Pons (tissue), 1 donor: ENCODE measurements at regions not wholly inside any gene's neighbourhood (a gene's known extent, or its start where the extent isn't known, plus 50 kb on each side); places are given as distances from the start of the nearest gene placed in this dataset.

Experiments
- DNase-seq: peaks from one replicate; pipeline ENCODE4 v3.0.0-alpha.2; 2016; ENCODE audit warnings: low spot score

- no peak for DNase-seq
Observed at GRCh38 chr5:2989517-2989916, 238.0 kb upstream of the IRX2 start.

- DNase-seq = no peak
Observed at GRCh38 chr5:2986301-2986700, 234.8 kb upstream of the IRX2 start.

- no peak for DNase-seq
Observed at GRCh38 chr5:2985718-2986117, 234.2 kb upstream of the IRX2 start.

GRCh38 chr5:2983583-2984300 lies 232.3 kb upstream of the IRX2 start:
- DNase-seq = no peak

GRCh38 chr5:2981652-2982051 lies 230.2 kb upstream of the IRX2 start:
- DNase-seq = no peak

GRCh38 chr5:2981035-2981434 lies 229.6 kb upstream of the IRX2 start:
- DNase-seq = no peak

GRCh38 chr5:2960294-2960693 lies 208.8 kb upstream of the IRX2 start:
- DNase-seq = no peak

GRCh38 chr5:2958976-2959375 lies 207.5 kb upstream of the IRX2 start:
- DNase-seq = no peak

- DNase-seq = no peak
Observed at GRCh38 chr5:2948875-2949274, 197.4 kb upstream of the IRX2 start.

- DNase-seq = no peak
Observed at GRCh38 chr5:2946315-2946714, 194.8 kb upstream of the IRX2 start.

- no peak for DNase-seq
Observed at GRCh38 chr5:2936413-2936812, 184.9 kb upstream of the IRX2 start.

GRCh38 chr5:2929779-2930178 lies 178.3 kb upstream of the IRX2 start:
- no peak for DNase-seq

GRCh38 chr5:2921651-2922050 lies 170.2 kb upstream of the IRX2 start:
- no peak for DNase-seq

- DNase-seq = no peak
Observed at GRCh38 chr5:2921176-2921575, 169.7 kb upstream of the IRX2 start.

GRCh38 chr5:2920312-2920711 lies 168.8 kb upstream of the IRX2 start:
- DNase-seq = no peak

- DNase-seq = no peak
Observed at GRCh38 chr5:2919310-2920018, 168.0 kb upstream of the IRX2 start.

GRCh38 chr5:2917524-2917923 lies 166.0 kb upstream of the IRX2 start:
- DNase-seq = no peak

- DNase-seq = no peak
Observed at GRCh38 chr5:2917093-2917492, 165.6 kb upstream of the IRX2 start.

- DNase-seq = no peak
Observed at GRCh38 chr5:2916076-2916682, 164.7 kb upstream of the IRX2 start.

GRCh38 chr5:2914981-2915484 lies 163.6 kb upstream of the IRX2 start:
- no peak for DNase-seq

- no peak for DNase-seq
Observed at GRCh38 chr5:2914022-2914661, 162.7 kb upstream of the IRX2 start.

GRCh38 chr5:2913281-2913680 lies 161.8 kb upstream of the IRX2 start:
- no peak for DNase-seq

GRCh38 chr5:2912741-2913140 lies 161.3 kb upstream of the IRX2 start:
- DNase-seq = no peak
